Mammary epithelial cell (primary cell): ENCODE measurements at regions not wholly inside any gene's neighbourhood (a gene's known extent, or its start where the extent isn't known, plus 50 kb on each side); places are given as distances from the start of the nearest gene placed in this dataset.

Experiments
- EZH2 ChIP-seq: IDR thresholded peaks from 2 replicates; pipeline ENCODE4 v1.6.1; 2012; ENCODE audit warnings: low read length, inconsistent platforms, borderline replicate concordance
- TF ChIP-seq, protein P1 (sequence below), 2 donors: IDR thresholded peaks in 1 of 2; conservative IDR thresholded peaks in 1 of 2; 2 replicates each; pipeline ENCODE4 v1.5.1; 2011 to 2012; ENCODE audit warnings: inconsistent platforms in 2 of 2, low read length in 2 of 2, mild to moderate bottlenecking in 2 of 2, control low read depth in 1 of 2, low read depth in 1 of 2; ENCODE audit not compliant: insufficient read depth in 1 of 2; ENCODE audit errors: extremely low read depth in 1 of 2

DNA sequence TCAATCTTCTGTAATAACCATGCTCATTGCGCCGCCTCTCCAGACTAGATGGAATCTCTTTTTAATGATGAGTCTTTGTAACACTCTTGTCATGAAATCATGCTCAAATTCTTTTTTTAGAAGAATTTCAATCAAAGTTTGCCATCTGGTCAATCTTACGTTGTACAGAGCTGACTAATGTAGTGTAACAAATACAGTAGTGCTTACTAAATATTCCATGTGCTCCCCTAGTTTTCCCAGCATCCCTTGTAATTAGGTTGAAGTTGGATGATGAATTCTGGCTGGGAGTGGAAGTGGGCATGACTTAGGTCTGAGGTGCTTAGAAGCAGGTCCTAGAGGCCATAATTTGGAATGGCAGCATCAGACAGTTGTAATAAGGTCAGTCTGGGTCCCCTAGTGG, 309.1 kb upstream of the SNX7 start:
- TF ChIP-seq, protein P1, sequence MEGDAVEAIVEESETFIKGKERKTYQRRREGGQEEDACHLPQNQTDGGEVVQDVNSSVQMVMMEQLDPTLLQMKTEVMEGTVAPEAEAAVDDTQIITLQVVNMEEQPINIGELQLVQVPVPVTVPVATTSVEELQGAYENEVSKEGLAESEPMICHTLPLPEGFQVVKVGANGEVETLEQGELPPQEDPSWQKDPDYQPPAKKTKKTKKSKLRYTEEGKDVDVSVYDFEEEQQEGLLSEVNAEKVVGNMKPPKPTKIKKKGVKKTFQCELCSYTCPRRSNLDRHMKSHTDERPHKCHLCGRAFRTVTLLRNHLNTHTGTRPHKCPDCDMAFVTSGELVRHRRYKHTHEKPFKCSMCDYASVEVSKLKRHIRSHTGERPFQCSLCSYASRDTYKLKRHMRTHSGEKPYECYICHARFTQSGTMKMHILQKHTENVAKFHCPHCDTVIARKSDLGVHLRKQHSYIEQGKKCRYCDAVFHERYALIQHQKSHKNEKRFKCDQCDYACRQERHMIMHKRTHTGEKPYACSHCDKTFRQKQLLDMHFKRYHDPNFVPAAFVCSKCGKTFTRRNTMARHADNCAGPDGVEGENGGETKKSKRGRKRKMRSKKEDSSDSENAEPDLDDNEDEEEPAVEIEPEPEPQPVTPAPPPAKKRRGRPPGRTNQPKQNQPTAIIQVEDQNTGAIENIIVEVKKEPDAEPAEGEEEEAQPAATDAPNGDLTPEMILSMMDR (conservative IDR thresholded peaks at IDR 0.05 in 1 of 2, IDR thresholded peaks at IDR 0.05 in 1 of 2; ENCODE audit: extremely low read depth in 1 of 2, insufficient read depth in 1 of 2, low read depth in 1 of 2, low read length in 2 of 2) = no peak
- TF ChIP-seq EZH2 = no peak
